PC-3 (cell line): ENCODE measurements at regions not wholly inside any gene's neighbourhood (a gene's known extent, or its start where the extent isn't known, plus 50 kb on each side); places are given as distances from the start of the nearest gene placed in this dataset.

Experiments used
- ATAC-seq: fragments of 200-7000 bp; cut with Tn5 transposase; 2 replicates; pipeline ENCODE4 v1.9.1; 2020; ENCODE audit warnings: mild to moderate bottlenecking, moderate library complexity
- BruUV-seq: library from RNA; stranded (reverse); fragments of 400-500 nt; replicated peaks from 2 replicates; lab custom pipeline; 2021; lab: Mats Ljungman, UMichigan
- CTCF ChIA-PET: fragments of 300-600 bp; sonication (Branson Sonifier 250); formaldehyde crosslinking; loops from one replicate; lab custom pipeline; 2022; ENCODE audit warnings: antibody characterized with exemption; lab: Charles Lee
- POLR2A ChIA-PET: fragments of 300-600 bp; sonication (Branson Sonifier 250); formaldehyde crosslinking; loops from one replicate; lab custom pipeline; 2022; ENCODE audit warnings: antibody characterized with exemption; ENCODE audit not compliant: unreplicated experiment; lab: Charles Lee
- DNase-seq: peaks from one replicate; pipeline ENCODE4 v3.0.0-alpha.2; 2015
- H2AFZ ChIP-seq: fragments of 300-600 bp; sonication (generic); 2 replicates; pipeline ENCODE4 v1.6.0; 2016; ENCODE audit warnings: antibody characterized with exemption, low read length
- H3F3A ChIP-seq: fragments of 300-600 bp; sonication (generic); one replicate; pipeline ENCODE4 v1.6.0; 2017; ENCODE audit warnings: antibody characterized with exemption, low read length, control low read depth, mild to moderate bottlenecking; ENCODE audit not compliant: unreplicated experiment
- H3K27ac ChIP-seq: fragments of 300-600 bp; sonication (generic); 2 replicates; pipeline ENCODE4 v1.5.1; 2016; ENCODE audit warnings: mild to moderate bottlenecking, low read length
- H3K27me3 ChIP-seq: fragments of 300-600 bp; sonication (generic); 2 replicates; pipeline ENCODE4 v1.6.1; 2016; ENCODE audit warnings: low read length, mixed read lengths
- H3K36me3 ChIP-seq: fragments of 300-600 bp; sonication (generic); 2 replicates; pipeline ENCODE4 v1.6.1; 2016; ENCODE audit warnings: low read depth, mixed run types, low read length, mixed read lengths
- H3K4me1 ChIP-seq: fragments of 300-600 bp; sonication (generic); 2 replicates; pipeline ENCODE4 v1.5.1; 2016; ENCODE audit warnings: low read length; ENCODE audit not compliant: insufficient read depth
- H3K4me2 ChIP-seq: fragments of 300-600 bp; sonication (generic); 2 replicates; pipeline ENCODE4 v1.6.0; 2016; ENCODE audit warnings: low read length
- H3K4me3 ChIP-seq: fragments of 300-600 bp; sonication (generic); 2 replicates; pipeline ENCODE4 v1.5.1; 2016; ENCODE audit warnings: mild to moderate bottlenecking, low read length, mixed read lengths
- H3K79me2 ChIP-seq: fragments of 300-600 bp; sonication (generic); 2 replicates; pipeline ENCODE4 v1.6.1; 2017; ENCODE audit warnings: low read length, mixed read lengths
- H3K9ac ChIP-seq: fragments of 300-600 bp; sonication (generic); 2 replicates; pipeline ENCODE4 v1.6.0; 2016; ENCODE audit warnings: mild to moderate bottlenecking, low read length
- H3K9me2 ChIP-seq: fragments of 300-600 bp; sonication (generic); replicated peaks from 2 replicates; pipeline ENCODE4 v1.6.1; 2016; ENCODE audit warnings: mixed run types, low read length, mixed read lengths
- H3K9me3 ChIP-seq: fragments of 300-600 bp; sonication (generic); 2 replicates; pipeline ENCODE4 v1.6.1; 2016; ENCODE audit warnings: low read length, mixed read lengths
- H4K20me1 ChIP-seq: fragments of 300-600 bp; sonication (generic); 2 replicates; pipeline ENCODE4 v1.6.1; 2016; ENCODE audit warnings: low read length, mixed read lengths
- CTCF ChIP-seq: fragments of 300-600 bp; sonication (generic); conservative IDR thresholded peaks from 2 replicates; pipeline ENCODE4 v1.5.1; 2017; ENCODE audit warnings: antibody characterized with exemption, low read depth, mild to moderate bottlenecking, low read length
- EZH2 ChIP-seq: fragments of 300-600 bp; sonication (generic); IDR thresholded peaks from one replicate; pipeline ENCODE4 v1.6.1; 2017; ENCODE audit warnings: antibody characterized with exemption, mild to moderate bottlenecking, low read length; ENCODE audit not compliant: unreplicated experiment
- EZH2phosphoT487 ChIP-seq: fragments of 300-600 bp; sonication (generic); IDR thresholded peaks from 2 replicates; pipeline ENCODE4 v1.6.1; 2018; ENCODE audit warnings: mild to moderate bottlenecking, antibody characterized with exemption, low read length, borderline replicate concordance
- intact Hi-C: fragments of 100-400 bp; cut with micrococcal nuclease; formaldehyde crosslinking; loops from 2 replicates; pipeline ENCODE4 v1.9.0; 2023

- TF ChIP-seq EZH2phosphoT487, result no peak
- no peak for TF ChIP-seq CTCF
- TF ChIP-seq EZH2, result no peak
- no peaks in the 10 kb centered on the region for H3F3A ChIP-seq
- no peaks in the 10 kb centered on the region for H4K20me1 ChIP-seq
- H3K27me3 ChIP-seq, result no peaks in the 10 kb centered on the region
- ChIA-PET CTCF (interaction anchor here (0.7 kb wide), 1 partner anchor 429 kb away, joined by 3 read pairs; no protein-coding TSS in a partner anchor), POLR2A (no interaction called here)
- no peaks in the 10 kb centered on the region for H3K4me1 ChIP-seq
- no peak overlapping the region for H3K4me3 ChIP-seq
- peak; percentile 47 for DNase-seq
- no peaks in the 10 kb centered on the region for H3K79me2 ChIP-seq
- BruUV-seq, result no TSS peak
- H3K9ac ChIP-seq, result no peak overlapping the region
- H3K36me3 ChIP-seq, result no peaks in the 10 kb centered on the region
- H3K9me3 ChIP-seq, result 0 out of 2 replicates have a peak, but pooled peaks cover 9% of the 10 kb centered on the region
- H3K9me2 ChIP-seq, result no peaks in the 10 kb centered on the region
- no peak for ATAC-seq
- no peak overlapping the region for H2AFZ ChIP-seq
- no peak overlapping the region for H3K4me2 ChIP-seq
- H3K27ac ChIP-seq, result no peak overlapping the region
- intact Hi-C loops, result no loop called here
These were observed 713.5 kb downstream of the AMY1C start for GRCh38 chr1:104463126-104463697.

GRCh38 chr1:104466068-104466467 is 716.4 kb downstream of the AMY1C start:
- H3F3A ChIP-seq, result no peaks in the 10 kb centered on the region
- ATAC-seq (no peak), DNase-seq (no peak)
- H3K9ac ChIP-seq, result no peak overlapping the region
- POLR2A ChIA-PET, result interaction anchor here (0.5 kb wide), 1 partner anchor 26 kb away, joined by 5 read pairs; no protein-coding TSS in a partner anchor
- TF ChIP-seq EZH2phosphoT487 (no peak), CTCF (no peak), EZH2 (no peak)
- no peaks in the 10 kb centered on the region for H3K9me3 ChIP-seq
- no peaks in the 10 kb centered on the region for H3K27me3 ChIP-seq
- H3K4me1 ChIP-seq, result no peaks in the 10 kb centered on the region
- CTCF ChIA-PET, result no interaction called here
- H4K20me1 ChIP-seq, result no peaks in the 10 kb centered on the region
- H3K4me3 ChIP-seq, result no peak overlapping the region
- H3K36me3 ChIP-seq, result no peaks in the 10 kb centered on the region
- H3K9me2 ChIP-seq, result no peaks in the 10 kb centered on the region
- intact Hi-C loops, result no loop called here
- H3K4me2 ChIP-seq, result no peak overlapping the region
- no peak overlapping the region for H2AFZ ChIP-seq
- H3K79me2 ChIP-seq, result no peaks in the 10 kb centered on the region
- no TSS peak for BruUV-seq
- no peak overlapping the region for H3K27ac ChIP-seq

DNA sequence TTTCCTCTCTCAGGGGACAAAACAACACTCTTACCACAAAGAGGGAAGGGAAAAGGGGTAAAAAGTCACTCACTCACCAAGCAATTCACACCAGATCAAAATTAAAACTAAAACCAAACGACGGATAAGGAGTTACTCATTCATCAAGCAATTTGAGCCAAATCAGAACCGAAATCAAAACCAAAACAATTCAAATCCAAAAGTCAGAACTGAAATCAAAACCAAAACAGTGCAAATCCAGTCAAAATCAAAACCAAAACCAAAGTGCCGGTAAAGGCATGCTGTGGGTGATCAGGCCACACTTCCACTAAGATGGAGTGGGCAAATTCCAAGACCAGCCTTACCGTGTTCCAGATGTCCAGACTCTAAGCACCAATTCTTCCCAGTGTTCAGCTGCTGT is 717.9 kb downstream of the AMY1C start:
- ChIA-PET CTCF (no interaction called here), POLR2A (no interaction called here)
- Histone ChIP-seq H3K27ac (no peak overlapping the region), H3K9ac (no peak overlapping the region), H3K79me2 (no peaks in the 10 kb centered on the region), H4K20me1 (no peaks in the 10 kb centered on the region), H3K9me2 (no peaks in the 10 kb centered on the region), H3K4me3 (no peak overlapping the region), H2AFZ (no peak overlapping the region), H3K27me3 (no peaks in the 10 kb centered on the region), H3K36me3 (no peaks in the 10 kb centered on the region), H3K9me3 (no peaks in the 10 kb centered on the region), H3F3A (no peaks in the 10 kb centered on the region), H3K4me1 (no peaks in the 10 kb centered on the region), H3K4me2 (no peak overlapping the region)
- ATAC-seq (no peak), DNase-seq (no peak)
- intact Hi-C loops, result no loop called here
- TF ChIP-seq EZH2 (no peak), CTCF (no peak), EZH2phosphoT487 (no peak)
- BruUV-seq, result no TSS peak
